NCI-H1048 (cell line): ENCODE measurements at regions not wholly inside any gene's neighbourhood (a gene's known extent, or its start where the extent isn't known, plus 50 kb on each side); places are given as distances from the start of the nearest gene placed in this dataset.

Experiments used
- DNase-seq: peaks from one replicate; lab custom pipeline; 2025; lab: John Stamatoyannopoulos, UW

DNA sequence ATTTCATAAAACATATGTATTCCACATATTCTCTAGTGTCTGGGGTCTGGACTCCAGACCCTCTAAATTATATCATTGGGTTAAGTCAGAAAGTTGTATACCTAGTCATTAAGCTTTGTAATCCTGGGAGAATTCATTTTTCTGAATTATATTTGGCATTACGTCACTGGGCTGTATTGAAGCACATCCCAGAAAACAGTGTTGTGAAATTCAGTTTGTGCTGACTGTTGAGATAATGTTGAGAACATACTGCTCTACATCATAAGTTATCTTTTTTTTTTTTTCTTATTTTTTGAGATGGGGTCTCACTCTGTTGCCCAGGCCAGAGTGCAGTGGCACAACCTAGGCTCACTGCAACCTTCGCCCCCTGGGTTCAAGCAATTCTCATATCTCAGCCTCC lies 153.1 kb upstream of the STT3B start:
- no peak for DNase-seq

GRCh38 chr3:31382856-31383255 lies 149.9 kb upstream of the STT3B start:
- DNase-seq, result no peak

DNA sequence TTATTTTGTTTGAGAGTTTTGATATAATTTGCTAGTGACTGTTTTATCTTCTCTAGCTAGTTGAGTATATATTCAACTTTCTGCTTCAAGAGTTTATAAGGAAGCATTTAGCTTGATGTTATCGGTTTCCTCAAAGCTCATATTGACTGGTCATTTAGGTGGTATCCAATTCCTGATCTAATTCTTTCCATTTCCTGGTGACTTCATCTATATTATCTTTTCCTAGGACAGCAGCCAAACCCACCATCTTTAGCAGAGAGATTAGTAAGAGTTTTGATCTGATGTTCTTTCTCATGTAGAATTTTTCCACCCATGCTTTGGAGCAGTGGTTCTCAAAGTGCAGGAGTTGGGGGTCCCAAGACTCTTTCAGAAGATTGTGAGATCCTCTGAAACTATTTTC lies 148.6 kb upstream of the STT3B start:
- no peak for DNase-seq

DNA sequence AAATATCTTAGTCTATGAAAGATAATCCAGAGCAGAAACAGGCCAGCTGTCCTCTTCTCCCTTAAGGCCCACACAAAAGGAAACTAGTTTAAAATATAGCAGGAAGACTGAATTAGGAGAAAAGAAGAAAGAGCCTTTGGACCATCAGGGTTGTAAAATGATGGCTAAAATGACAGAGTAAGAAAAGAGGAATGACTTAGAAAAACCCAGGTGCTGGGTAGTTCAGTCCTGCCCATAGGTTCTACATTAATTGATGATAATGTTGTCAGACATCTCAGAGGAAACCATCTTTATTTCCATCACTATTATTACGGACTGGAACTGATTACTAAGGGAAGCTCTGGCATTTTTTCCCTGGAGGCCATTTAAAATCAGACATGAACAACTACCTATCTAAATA lies 142.8 kb upstream of the STT3B start:
- DNase-seq, result no peak

DNA sequence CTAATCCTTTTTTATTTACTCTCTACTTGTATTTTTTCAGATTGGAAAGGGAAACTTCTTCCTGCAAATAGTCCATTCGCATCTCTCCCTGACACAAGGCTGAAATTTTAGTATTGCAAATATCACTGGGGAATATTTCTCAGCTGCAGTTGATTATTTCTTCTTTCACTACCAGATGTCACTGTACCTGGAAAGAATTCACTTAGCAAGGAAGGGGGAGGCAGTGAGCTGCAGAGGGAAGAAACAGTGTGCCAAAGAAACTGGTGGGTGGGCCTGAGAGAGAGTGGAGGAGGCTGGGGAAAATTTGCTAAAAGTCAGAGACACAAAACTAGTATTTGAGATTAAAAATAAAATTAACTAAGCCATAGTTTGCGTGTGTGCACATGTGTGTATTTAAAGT lies 142.3 kb upstream of the STT3B start:
- DNase-seq, result no peak

- no peak for DNase-seq
These were observed 141.6 kb upstream of the STT3B start for GRCh38 chr3:31391150-31391549.

DNA sequence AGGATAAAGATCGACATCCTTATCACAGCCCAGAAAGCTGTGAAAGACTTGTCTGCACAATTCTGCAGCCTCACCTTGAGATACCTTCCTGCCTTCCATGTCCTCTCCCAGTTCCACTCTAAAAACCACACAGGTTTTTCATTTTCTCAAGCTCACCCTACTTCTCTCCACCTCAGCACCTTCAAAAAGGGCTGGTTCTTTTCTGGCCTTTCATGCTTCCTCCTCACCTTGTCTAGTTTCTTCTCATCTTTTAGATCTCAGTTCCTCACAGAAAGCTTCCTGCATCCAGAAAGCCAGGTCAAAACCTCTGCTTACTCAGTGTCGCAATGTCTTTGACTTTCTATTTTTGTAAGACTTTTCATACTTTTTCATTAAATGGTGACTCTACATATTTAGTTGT lies 140.2 kb upstream of the STT3B start:
- no peak for DNase-seq

GRCh38 chr3:31399271-31399670 lies 133.5 kb upstream of the STT3B start:
- DNase-seq, result no peak

- no peak for DNase-seq
These were observed 130.6 kb upstream of the STT3B start for GRCh38 chr3:31402117-31402516.

DNA sequence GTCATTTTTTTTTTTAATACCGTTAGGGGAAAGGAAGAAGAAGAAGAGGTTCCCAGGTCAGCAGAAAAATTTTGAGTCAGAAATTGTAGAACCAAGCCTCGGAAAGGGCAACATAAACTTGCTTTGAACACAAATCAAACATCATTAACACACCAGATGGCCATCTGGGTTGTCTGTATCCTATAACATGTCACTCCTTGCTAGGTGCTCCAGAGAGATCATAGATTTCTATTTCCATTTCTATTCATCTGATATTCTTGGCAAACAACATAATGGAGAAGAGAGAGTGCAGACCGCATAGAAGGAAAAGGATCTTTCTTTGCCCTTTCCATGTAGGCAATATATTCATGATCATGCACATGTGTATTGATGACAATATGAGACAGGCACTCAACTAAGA lies 129.5 kb upstream of the STT3B start:
- no peak for DNase-seq

DNA sequence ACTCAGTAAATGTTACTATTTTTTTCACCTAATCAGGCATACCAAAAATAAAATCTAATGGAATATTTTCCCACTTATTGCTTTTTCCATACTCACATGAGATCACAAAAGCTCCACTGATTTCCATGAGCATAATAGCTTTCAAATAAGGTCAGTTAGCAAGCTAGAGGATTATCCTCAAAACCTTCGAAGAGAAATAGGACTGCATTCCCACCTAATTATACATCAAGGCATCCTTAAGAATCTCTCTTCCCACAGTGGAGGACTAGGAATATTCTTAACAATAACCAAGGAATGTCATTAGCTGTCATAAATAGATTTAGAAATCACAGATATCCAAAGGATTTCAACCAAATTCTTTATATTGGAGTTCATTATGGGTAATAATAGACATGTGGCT lies 127.9 kb upstream of the STT3B start:
- no peak for DNase-seq

GRCh38 chr3:31405515-31405914 lies 127.2 kb upstream of the STT3B start:
- no peak for DNase-seq

GRCh38 chr3:31406896-31407295 lies 125.8 kb upstream of the STT3B start:
- DNase-seq, result no peak

DNA sequence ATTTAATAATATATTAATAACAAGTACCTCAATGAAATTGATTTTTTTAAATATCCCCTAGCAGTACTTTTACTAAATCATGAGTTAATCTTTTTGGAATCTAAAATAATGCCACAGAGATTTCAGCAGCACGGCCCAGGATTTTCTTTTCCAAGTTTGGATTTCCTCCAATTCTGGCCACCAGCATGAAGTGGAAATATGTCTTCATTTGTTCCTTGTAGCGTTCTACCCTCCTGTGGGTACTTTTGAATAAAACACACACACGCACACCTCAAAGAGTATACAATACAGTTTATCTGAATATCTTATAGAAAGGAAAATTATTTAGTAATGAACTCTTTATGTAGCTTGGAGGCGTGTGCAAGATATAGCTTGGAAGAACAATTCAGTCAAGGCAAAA lies 125.1 kb upstream of the STT3B start:
- DNase-seq, result no peak

- no peak for DNase-seq
These were observed 124.0 kb upstream of the STT3B start for GRCh38 chr3:31408720-31409119.

DNA sequence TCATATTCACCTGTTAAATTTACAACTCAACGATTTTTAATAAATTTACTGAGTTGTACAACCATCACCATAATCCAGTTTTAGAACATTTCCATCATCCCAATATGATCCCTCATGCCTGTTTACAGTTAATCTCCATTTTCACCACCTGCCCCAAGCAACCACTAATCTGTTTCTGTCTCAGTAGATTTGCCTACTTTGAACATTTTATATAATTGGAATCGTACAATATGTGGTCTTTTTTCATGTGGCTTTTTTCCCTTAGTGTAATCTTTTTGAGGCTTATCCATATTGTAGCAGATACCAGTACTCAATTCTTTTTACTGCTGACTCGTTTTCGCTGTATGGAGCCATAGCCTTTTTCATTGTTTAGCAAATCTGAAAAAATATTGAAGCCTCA lies 123.3 kb upstream of the STT3B start:
- no peak for DNase-seq

GRCh38 chr3:31409866-31410265 lies 122.9 kb upstream of the STT3B start:
- DNase-seq, result no peak

- DNase-seq, result no peak
These were observed 122.3 kb upstream of the STT3B start for GRCh38 chr3:31410411-31410810.

DNA sequence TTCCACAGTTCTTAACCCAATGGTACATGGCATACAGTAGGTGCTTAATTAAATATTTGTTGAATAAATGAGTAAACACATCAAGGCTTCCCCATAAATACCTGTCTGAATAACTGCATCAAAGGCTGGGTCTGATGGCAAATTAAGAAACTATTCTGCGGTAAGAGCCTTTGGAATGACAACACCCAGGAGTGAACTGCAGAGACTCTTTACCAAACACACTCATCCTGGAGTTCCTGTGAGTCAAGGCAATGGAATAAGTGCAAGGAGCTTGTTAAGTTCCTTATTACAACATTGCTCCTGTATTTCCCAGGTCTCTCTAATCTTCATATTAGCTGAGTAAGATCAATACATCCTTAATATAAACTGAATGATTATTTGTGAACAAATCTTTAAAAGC lies 119.9 kb upstream of the STT3B start:
- DNase-seq, result no peak

DNA sequence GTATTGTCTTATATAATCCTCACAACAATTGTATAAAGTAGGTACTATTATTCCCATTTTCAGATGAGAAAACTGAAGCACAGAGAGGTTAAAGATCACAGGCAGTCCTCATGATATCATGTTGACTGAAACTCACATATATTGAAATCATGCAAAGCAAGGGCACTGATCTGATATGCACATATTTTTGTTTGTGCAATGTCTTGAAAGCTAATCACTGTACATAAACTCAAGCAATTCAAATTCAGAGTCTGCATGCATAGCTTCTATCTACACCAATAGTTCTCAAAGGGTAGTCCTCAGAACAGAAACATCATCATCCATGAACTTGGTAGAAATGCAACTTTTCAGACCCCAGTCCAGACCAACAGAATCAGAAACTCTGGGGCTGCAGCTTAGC lies 119.2 kb upstream of the STT3B start:
- DNase-seq, result no peak

DNA sequence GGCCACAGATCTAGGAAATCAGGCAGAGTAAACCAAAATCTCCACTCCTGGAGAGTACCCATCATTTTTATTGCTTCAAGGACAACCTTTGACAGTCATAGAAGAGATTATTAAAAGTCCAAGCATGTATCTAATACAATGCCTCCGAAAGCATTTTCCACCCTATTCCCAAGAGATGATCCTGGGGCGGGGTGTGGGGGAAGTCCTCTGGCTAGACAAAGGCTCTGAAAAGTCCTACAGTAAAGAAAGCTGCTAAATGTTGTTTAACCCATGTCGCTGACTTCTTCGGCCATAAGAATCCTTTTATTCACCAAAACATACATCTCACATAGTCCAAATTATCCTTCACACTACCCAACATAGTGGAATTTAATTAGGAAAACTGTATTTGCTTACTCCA lies 115.7 kb upstream of the STT3B start:
- no peak for DNase-seq

- DNase-seq, result no peak
These were observed 115.2 kb upstream of the STT3B start for GRCh38 chr3:31417486-31417885.

GRCh38 chr3:31420311-31420710 lies 112.4 kb upstream of the STT3B start:
- no peak for DNase-seq

- DNase-seq, result no peak
These were observed 111.2 kb upstream of the STT3B start for GRCh38 chr3:31421314-31422048.

DNA sequence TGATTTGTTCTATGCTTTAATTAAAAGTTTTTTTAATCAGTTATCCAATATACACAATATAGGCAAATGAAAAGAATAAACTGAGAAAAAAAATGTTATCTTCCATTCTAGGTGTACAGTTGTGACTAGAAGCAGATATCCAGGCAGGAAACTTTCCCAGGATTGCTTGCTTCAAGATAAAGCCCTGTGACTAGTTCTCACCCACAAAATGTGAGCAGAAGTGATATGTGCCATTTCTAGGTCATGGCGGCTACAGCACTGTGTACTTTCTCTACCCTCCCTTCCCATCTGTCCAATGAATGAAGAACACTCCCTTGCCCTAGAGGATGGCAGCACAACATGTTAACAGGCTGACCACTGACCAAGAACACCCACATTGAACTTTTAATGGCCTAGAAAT lies 110.5 kb upstream of the STT3B start:
- DNase-seq, result no peak
